ENCODE measurements at regions not wholly inside any gene's neighbourhood (a gene's known extent, or its start where the extent isn't known, plus 50 kb on each side); places are given as distances from the start of the nearest gene placed in this dataset.

- H3K4me3 ChIP-seq (ENCODE audit: low read length), result no peak overlapping the region
- DNase-seq (ENCODE audit: low read depth), result peak; percentile 92
- TF ChIP-seq CTCF (IDR thresholded peaks at IDR 0.05; ENCODE audit: insufficient read depth, low read depth, low read length, missing control alignments), result no peak
Measured at GRCh38 chr6:3526962-3527650, 70.3 kb upstream of the SLC22A23 start.

- TF ChIP-seq CTCF (IDR thresholded peaks at IDR 0.05; ENCODE audit: insufficient read depth, low read depth, low read length, missing control alignments), result peak; percentile 9
- no peak overlapping the region for H3K4me3 ChIP-seq (ENCODE audit: low read length)
- DNase-seq (ENCODE audit: low read depth), result peak; percentile 90
Measured at GRCh38 chr6:3525915-3526314, 69.1 kb upstream of the SLC22A23 start.

- no peak for DNase-seq (ENCODE audit: low read depth)
- TF ChIP-seq CTCF (IDR thresholded peaks at IDR 0.05; ENCODE audit: insufficient read depth, low read depth, low read length, missing control alignments), result no peak
- no peak overlapping the region for H3K4me3 ChIP-seq (ENCODE audit: low read length)
Measured at GRCh38 chr6:3524456-3524855, 67.6 kb upstream of the SLC22A23 start.

GRCh38 chr6:3523966-3524365 lies 67.1 kb upstream of the SLC22A23 start:
- TF ChIP-seq CTCF (IDR thresholded peaks at IDR 0.05; ENCODE audit: insufficient read depth, low read depth, low read length, missing control alignments), result no peak
- no peak for DNase-seq (ENCODE audit: low read depth)
- no peak overlapping the region for H3K4me3 ChIP-seq (ENCODE audit: low read length)

- no peak for TF ChIP-seq CTCF (IDR thresholded peaks at IDR 0.05; ENCODE audit: insufficient read depth, low read depth, low read length, missing control alignments)
- no peak for DNase-seq (ENCODE audit: low read depth)
- no peak overlapping the region for H3K4me3 ChIP-seq (ENCODE audit: low read length)
Measured at GRCh38 chr6:3523271-3523670, 66.4 kb upstream of the SLC22A23 start.

- TF ChIP-seq CTCF (IDR thresholded peaks at IDR 0.05; ENCODE audit: insufficient read depth, low read depth, low read length, missing control alignments), result no peak
- peak; percentile 68 for DNase-seq (ENCODE audit: low read depth)
- H3K4me3 ChIP-seq (ENCODE audit: low read length), result no peak overlapping the region
Measured at GRCh38 chr6:3522561-3523260, 65.9 kb upstream of the SLC22A23 start.

Data from epithelial cell of esophagus (primary cell).